NT2/D1 (cell line): ENCODE measurements at regions not wholly inside any gene's neighbourhood (a gene's known extent, or its start where the extent isn't known, plus 50 kb on each side); places are given as distances from the start of the nearest gene placed in this dataset.

Source experiments
- SUZ12 ChIP-seq: IDR thresholded peaks from 2 replicates; pipeline ENCODE4 v1.6.1; 2011; ENCODE audit not compliant: insufficient read length, insufficient read depth; ENCODE audit errors: extremely low read depth
- YY1 ChIP-seq: IDR thresholded peaks from 2 replicates; pipeline ENCODE4 v1.6.1; 2011; ENCODE audit not compliant: insufficient read length, insufficient read depth

DNA sequence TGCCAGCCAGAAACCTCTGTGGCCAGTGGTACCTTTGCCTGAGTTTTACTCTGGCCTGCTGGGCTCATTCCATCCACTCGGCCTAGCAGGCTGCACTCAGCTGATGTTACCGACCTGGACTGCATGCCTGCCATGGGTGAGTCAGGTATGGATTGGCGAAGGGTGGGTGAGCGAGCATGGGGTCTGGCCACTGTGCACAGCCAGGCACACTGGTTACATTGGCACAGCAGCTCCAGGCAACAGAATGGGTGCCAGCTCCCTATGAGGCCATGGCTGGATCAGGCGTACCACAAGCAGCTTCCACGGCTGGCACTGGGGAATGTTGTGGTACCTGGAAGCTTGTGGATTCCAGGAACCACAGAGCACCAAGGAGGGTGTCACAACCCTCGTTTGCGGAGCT, 685.7 kb downstream of the SLC16A7 start:
- no peak for TF ChIP-seq YY1
- no peak for TF ChIP-seq SUZ12
